Left lobe of liver (tissue), 2 donors: ENCODE measurements at regions not wholly inside any gene's neighbourhood (a gene's known extent, or its start where the extent isn't known, plus 50 kb on each side); places are given as distances from the start of the nearest gene placed in this dataset.

Experiments used
- ATAC-seq: fragments of 200-7000 bp; cut with Tn5 transposase; one replicate; pipeline ENCODE4 v1.9.1; 2020; ENCODE audit warnings: mild to moderate bottlenecking, moderate library complexity
- DNase-seq: peaks from one replicate; pipeline ENCODE4 v3.0.0-alpha.2; 2020; ENCODE audit warnings: low spot score
- donor health status: DM: no; HTN: no; CAD: no; lungs with moderate emphysema.
- donor health status: DM: no; HTN: yes; CAD: no.

- ATAC-seq = no peak
- no peak for DNase-seq
Observed at GRCh38 chr9:88786291-88787079, 204.8 kb upstream of the S1PR3 start.

GRCh38 chr9:88789785-88790184 is 201.5 kb upstream of the S1PR3 start:
- DNase-seq = no peak
- ATAC-seq = no peak

GRCh38 chr9:88791105-88791805 is 200.0 kb upstream of the S1PR3 start:
- ATAC-seq = no peak
- no peak for DNase-seq

GRCh38 chr9:88792502-88792901 is 198.8 kb upstream of the S1PR3 start:
- no peak for DNase-seq
- ATAC-seq = no peak

DNA sequence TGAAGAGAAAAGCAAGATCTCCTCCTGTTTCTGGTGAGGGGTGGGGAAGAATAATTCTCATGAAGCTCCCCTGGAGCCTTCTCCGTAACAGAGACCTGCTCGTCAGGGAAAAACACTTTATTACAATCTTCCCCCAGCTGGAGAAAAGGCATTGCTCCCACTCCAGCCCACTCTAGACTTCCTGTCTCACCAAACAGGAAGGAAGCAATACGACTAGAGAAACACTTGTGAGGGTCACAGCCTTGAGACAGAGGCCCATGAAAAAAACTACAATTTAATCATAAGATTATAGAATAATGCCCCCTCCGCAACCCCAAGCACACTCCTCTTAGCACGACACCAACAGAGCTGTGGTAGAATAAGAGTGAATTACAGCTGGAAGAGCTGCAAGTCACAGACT is 197.2 kb upstream of the S1PR3 start:
- DNase-seq (no peak), ATAC-seq (no peak)

GRCh38 chr9:88796947-88797346 is 194.3 kb upstream of the S1PR3 start:
- DNase-seq (no peak), ATAC-seq (no peak)

GRCh38 chr9:88798476-88798875 is 192.8 kb upstream of the S1PR3 start:
- DNase-seq (no peak), ATAC-seq (no peak)

DNA sequence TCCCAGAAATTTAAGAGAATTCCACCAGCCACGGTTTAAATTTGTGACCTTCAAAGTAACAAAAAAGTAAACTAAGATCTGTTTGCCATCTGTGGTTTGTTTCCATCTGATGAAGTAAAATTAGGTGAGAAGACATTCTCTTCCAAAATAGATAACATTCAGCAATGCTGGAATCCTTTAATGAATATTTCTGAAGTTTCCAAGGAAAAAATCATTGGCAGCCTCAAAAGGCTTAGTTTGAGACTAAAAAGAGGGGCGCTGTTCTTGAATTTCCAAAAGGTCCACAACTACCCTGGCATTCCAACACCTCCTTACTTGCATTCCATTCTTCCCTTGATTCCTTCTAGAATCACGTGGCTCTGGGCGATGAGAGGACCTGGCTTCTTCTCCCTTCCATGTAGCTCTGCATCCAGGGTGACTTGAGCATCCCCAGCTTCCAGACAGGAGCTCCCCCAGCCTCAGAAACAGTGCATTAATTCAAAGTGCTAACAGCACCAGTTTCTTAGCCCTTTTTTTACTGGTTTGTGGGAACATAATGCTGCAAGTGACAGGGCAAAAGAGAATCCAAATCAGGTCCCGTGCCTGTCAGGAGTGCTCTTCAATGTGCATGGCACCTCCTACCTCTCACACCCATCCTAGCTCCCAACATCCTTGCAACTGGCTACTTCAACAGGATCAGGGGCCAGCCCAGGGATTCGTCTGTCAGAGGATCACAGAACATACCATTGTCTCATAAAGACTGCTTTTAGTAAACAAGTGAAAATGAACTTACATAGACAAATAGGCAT is 191.5 kb upstream of the S1PR3 start:
- DNase-seq = no peak

GRCh38 chr9:88800329-88800682 is 191.0 kb upstream of the S1PR3 start:
- DNase-seq = no peak
- no peak for ATAC-seq

More for the DNA sequence above, 191.5 kb upstream of the S1PR3 start:
- ATAC-seq = no peak

- DNase-seq = no peak
- no peak for ATAC-seq
Observed at GRCh38 chr9:88801214-88801796, 190.0 kb upstream of the S1PR3 start.

DNA sequence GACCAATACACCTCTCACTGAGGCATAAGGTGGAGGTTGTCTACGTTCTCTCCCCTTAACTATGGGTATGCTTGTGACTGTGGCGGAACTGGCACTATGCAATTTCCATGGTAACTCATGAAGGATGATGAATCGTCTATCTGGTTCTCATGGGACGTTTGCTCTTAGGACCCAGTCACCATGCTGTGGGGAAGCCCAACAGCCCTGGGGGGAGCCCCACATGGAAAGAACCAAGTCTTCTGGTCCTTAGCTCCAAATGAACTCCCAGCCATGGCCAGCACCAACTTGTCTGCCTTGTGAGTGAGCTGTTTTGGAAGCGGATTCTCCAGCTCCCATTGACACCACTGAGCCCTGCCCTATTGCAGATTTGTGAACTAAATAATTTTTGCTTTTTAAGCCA is 188.7 kb upstream of the S1PR3 start:
- DNase-seq = no peak
- ATAC-seq = no peak

GRCh38 chr9:88803546-88804253 is 187.6 kb upstream of the S1PR3 start:
- ATAC-seq (no peak), DNase-seq (no peak)

GRCh38 chr9:88804254-88804596 is 187.0 kb upstream of the S1PR3 start:
- no peak for DNase-seq
- no peak for ATAC-seq

GRCh38 chr9:88805217-88805943 is 185.9 kb upstream of the S1PR3 start:
- DNase-seq = no peak
- no peak for ATAC-seq

DNA sequence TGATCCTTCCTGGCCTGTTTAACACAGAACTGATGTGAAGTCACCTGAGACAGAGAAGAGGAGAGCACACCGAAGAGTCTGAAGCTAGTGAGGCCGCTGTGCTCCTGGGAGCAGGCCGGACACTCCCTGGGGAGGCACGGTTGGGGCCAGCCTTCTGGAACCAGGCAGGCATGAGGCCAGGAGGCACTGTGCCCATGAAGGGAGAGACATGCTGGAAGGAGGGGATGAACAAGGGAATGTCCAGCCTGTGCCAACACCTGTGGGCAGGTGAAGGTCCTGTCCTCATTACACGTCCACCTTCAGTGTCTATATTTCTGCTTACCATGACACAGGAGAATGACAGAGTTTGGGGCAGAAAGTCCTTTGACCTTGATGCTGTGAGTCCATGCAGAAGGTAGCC is 183.8 kb upstream of the S1PR3 start:
- peak; percentile 31 for DNase-seq
- no peak for ATAC-seq

DNA sequence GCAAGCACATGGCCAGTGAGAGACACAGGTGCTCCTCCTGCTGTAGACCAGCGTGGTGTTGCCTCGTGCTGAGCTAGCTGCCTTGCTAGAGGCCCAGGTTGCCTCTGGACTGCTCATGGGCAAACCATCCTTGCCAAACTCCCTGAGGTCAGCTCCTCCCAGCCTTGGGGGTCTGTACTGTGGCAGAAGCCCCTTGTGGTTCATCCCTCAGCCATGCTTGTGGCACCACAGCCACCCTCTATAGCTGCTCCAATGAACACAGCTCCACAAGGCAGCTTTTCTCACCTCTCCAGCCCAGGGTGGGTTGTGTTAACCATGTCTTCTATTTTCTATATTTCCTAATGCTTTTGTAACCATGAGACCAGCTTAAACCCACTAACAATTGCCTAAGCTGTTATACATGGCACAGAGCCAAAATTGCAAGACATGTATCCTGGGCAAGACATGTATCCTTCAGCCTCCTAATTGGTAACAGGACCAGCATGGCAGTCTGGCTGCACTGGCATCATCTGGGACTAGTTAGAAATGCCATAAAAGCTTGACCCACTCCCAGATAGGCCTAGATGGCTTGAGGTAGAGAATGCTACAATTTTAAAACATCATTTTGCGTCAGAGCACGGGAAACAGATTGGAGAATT is 183.1 kb upstream of the S1PR3 start:
- ATAC-seq (no peak), DNase-seq (peak; percentile 33)

DNA sequence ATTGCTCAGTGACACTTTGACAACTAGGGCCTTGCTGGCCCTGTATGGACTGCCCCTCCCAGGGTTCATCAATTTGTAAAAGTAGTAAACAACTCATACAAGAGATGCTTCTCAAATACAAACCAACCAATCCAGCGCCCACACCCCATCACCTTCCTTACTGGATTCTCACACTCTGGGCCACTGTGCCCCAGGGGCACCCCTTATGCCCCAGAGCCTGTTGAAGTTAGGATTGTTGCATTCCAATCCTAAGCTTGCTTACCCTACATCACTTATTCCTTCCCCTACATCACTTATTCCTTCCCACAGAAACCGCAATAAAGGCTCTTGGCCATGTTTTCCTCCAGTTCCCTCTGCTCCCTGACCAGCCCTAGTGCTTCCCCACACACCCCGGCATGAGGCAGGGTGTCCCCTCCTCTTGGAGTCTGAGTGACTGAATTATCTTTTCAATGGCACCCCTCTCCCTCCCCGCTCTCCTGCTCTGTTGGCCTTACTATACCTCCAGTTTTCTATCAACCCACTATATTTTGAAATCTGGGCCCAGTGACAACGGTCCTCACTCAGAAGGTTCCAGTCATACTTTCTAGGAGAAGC is 182.4 kb upstream of the S1PR3 start:
- DNase-seq (peak; percentile 18), ATAC-seq (no peak)

- DNase-seq = no peak
- no peak for ATAC-seq
Observed at GRCh38 chr9:88809355-88810161, 181.7 kb upstream of the S1PR3 start.

DNA sequence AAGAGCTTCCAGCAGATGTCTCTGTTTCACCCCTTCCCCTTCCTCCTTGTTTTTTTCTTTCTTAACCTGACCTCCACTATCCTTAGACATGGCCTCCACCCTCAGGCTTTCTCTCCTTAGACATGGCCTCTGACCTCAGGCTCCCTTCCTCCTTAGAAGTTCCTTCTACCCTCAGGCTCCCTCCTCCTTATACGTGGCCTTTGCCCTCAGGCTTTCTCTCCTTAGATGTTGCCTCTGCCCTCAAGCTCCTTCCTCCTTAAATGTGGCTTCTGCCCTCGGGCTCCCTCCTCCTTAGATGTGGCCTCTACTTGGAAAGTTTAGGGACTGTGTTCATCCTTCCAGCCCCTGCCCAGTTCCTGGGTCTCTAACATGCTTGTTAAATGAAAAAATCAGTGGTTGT is 180.4 kb upstream of the S1PR3 start:
- no peak for ATAC-seq
- DNase-seq = no peak
